Ovary (tissue), 7 donors: ENCODE measurements at regions not wholly inside any gene's neighbourhood (a gene's known extent, or its start where the extent isn't known, plus 50 kb on each side); places are given as distances from the start of the nearest gene placed in this dataset.

ENCODE experiments used
- DNase-seq, 5 donors: peaks; one replicate each; pipeline ENCODE4 v3.0.0-alpha.2; 2019 to 2020
- H3K27ac ChIP-seq, 2 donors: fragments of 200-600 bp; one replicate each; pipeline versions ENCODE4 v1.5.1 to v1.8.0; 2019 to 2022
- H3K27me3 ChIP-seq: fragments of 200-600 bp; one replicate; pipeline ENCODE4 v1.8.0; 2022
- H3K36me3 ChIP-seq: fragments of 200-600 bp; sonication (generic); one replicate; pipeline ENCODE4 v1.5.1; 2019
- H3K4me1 ChIP-seq: one replicate; pipeline ENCODE4 v1.8.1; 2013; ENCODE audit warnings: mild to moderate bottlenecking, moderate library complexity; ENCODE audit not compliant: insufficient read depth
- H3K4me3 ChIP-seq: fragments of 200-600 bp; sonication (generic); one replicate; pipeline ENCODE4 v1.5.1; 2017
- H3K9me3 ChIP-seq, 2 donors: fragments of 200-600 bp in 1 of 2; sonication (generic) in 1 of 2; one replicate each; pipeline versions ENCODE4 v1.5.1 to v1.8.1; 2013 to 2019; ENCODE audit warnings: mild to moderate bottlenecking in 1 of 2, moderate library complexity in 1 of 2
- EP300 ChIP-seq: sonication (generic); formaldehyde crosslinking; IDR thresholded peaks from one replicate; pipeline ENCODE4 v1.6.1; 2017; ENCODE audit warnings: antibody characterized with exemption
- POLR2A ChIP-seq: fragments of 450-650 bp; IDR thresholded peaks from one replicate; pipeline ENCODE4 v1.6.1; 2017; ENCODE audit warnings: antibody characterized with exemption, mild to moderate bottlenecking, moderate library complexity
- WGBS, 3 donors: extraction: QIAGEN DNeasy Blood & Tissue Kit in 1 of 3; methylation state at CpG; one replicate each; pipeline versions ENCODE4 v1.1.5 to v1.1.7; 2013 to 2017; 5-methylcytosine and 5-hydroxymethylcytosine counted together
- intact Hi-C, 4 donors: fragments of 100-400 bp; cut with DNase I; formaldehyde crosslinking; loops; one replicate each; pipeline versions ENCODE4 v1.11.0 to v1.15.1; 2022 to 2023
- TF ChIP-seq, protein P1 (sequence below), 3 donors: fragments of 450-650 bp in 2 of 3; fragments of 200-600 bp in 1 of 3; IDR thresholded peaks; one replicate each; pipeline versions ENCODE4 v1.5.1 to v1.8.0; 2016 to 2022; ENCODE audit warnings: antibody characterized with exemption in 3 of 3, mild to moderate bottlenecking in 1 of 3
- donor health status: DM: no; HTN: no; CAD: no; lungs with moderate emphysema.
- donor health status: DM: no; HTN: no; CAD: no.
- donor health status: Bipolar disorder and iron deficiency.
- donor health status: DM: no; HTN: no; CAD: no.
- donor health status: DM: yes; HTN: yes; CAD: no.

DNA sequence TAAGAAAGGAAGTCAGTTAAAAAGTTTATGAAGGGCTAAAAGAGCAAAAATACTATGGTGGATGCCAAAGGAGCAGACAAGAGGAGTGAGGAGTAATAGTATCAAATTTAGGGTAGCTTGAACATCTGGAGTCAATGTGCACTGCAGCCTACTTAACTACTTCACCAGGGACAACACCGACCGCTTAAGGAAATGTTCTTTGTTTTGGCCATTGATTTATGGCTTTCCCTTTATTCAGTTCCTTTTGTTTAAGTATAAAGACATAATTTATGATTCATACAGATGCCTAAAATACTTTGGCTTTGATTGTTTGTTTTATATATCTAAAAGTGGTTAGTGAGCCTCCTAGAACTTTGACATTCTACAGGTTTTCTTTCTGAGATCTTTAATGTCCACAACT lies 276.3 kb upstream of the PRR20A start:
- no peak for DNase-seq
- H3K4me1 ChIP-seq, result no peaks in the 10 kb centered on the region
- no peak for TF ChIP-seq POLR2A
- TF ChIP-seq, protein P1, sequence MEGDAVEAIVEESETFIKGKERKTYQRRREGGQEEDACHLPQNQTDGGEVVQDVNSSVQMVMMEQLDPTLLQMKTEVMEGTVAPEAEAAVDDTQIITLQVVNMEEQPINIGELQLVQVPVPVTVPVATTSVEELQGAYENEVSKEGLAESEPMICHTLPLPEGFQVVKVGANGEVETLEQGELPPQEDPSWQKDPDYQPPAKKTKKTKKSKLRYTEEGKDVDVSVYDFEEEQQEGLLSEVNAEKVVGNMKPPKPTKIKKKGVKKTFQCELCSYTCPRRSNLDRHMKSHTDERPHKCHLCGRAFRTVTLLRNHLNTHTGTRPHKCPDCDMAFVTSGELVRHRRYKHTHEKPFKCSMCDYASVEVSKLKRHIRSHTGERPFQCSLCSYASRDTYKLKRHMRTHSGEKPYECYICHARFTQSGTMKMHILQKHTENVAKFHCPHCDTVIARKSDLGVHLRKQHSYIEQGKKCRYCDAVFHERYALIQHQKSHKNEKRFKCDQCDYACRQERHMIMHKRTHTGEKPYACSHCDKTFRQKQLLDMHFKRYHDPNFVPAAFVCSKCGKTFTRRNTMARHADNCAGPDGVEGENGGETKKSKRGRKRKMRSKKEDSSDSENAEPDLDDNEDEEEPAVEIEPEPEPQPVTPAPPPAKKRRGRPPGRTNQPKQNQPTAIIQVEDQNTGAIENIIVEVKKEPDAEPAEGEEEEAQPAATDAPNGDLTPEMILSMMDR (IDR thresholded peaks at IDR 0.05), result no peak
- H3K27me3 ChIP-seq, result no peaks in the 10 kb centered on the region
- WGBS, 3 donors, result 22 to 37% (median 36%) methylated on average over 2 of the region's 2 CpGs
- H3K27ac ChIP-seq, result no peak overlapping the region
- no peaks in the 10 kb centered on the region for H3K9me3 ChIP-seq
- H3K36me3 ChIP-seq, result no peaks in the 10 kb centered on the region
- H3K4me3 ChIP-seq, result no peak overlapping the region
- intact Hi-C loops, result no loop called here

DNA sequence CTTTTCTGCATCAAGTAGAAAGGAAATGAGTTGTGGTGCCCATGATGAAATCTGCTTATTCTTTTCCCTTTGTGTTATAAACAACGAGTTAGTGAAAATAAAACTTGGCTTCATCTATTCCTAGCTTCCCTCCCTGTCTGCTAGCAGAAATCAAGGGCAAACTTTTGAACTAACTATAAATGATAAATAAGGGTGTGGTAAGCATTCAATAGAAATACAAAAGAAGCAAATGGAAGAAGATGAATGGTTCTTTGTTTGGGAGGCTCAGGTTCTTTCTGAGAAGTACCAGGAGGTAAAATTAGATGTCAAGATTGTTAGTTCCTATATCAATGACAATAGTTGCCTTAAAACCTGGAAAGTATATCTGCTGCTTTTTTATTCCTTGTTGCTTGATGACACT lies 275.3 kb upstream of the PRR20A start:
- DNase-seq, result no peak
- intact Hi-C loops, result no loop called here
- Histone ChIP-seq H3K4me3 (no peak overlapping the region), H3K4me1 (no peaks in the 10 kb centered on the region), H3K9me3 (no peaks in the 10 kb centered on the region), H3K27ac (no peak overlapping the region), H3K27me3 (no peaks in the 10 kb centered on the region), H3K36me3 (no peaks in the 10 kb centered on the region)
- TF ChIP-seq EP300 (no peak), POLR2A (no peak)
- TF ChIP-seq, protein P1 (IDR thresholded peaks at IDR 0.05), result no peak
- WGBS, 3 donors, result 8 to 13% (median 12%) methylated on average over 1 of the region's 1 CpG

DNA sequence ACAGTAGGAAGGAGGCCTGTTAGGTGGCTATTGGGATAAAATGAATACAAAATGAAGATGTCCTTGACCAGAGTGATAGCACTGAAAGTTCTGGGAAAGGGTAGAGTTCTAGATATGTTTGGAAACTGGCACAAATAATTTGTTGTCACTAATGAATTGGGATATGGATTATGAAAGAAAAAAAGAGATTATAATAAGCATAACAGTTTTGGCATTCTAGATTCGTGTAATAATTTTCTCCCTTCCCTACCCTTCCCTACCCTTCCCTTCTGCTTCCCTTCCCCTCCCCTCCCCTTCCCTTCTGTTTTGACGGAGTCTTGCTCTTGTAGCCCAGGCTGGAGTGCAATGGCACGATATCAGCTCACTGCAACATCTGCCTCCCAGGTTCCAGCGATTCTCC lies 271.0 kb upstream of the PRR20A start:
- Histone ChIP-seq H3K27ac (no peak overlapping the region), H3K27me3 (no peaks in the 10 kb centered on the region), H3K9me3 (no peaks in the 10 kb centered on the region), H3K36me3 (no peaks in the 10 kb centered on the region), H3K4me3 (no peak overlapping the region), H3K4me1 (no peaks in the 10 kb centered on the region)
- TF ChIP-seq POLR2A (no peak), EP300 (no peak)
- TF ChIP-seq, protein P1 (IDR thresholded peaks at IDR 0.05), result no peak
- DNase-seq, result no peak
- WGBS, 3 donors, result 84 to 97% (median 89%) methylated on average over 3 of the region's 4 CpGs
- intact Hi-C loops, result no loop called here

DNA sequence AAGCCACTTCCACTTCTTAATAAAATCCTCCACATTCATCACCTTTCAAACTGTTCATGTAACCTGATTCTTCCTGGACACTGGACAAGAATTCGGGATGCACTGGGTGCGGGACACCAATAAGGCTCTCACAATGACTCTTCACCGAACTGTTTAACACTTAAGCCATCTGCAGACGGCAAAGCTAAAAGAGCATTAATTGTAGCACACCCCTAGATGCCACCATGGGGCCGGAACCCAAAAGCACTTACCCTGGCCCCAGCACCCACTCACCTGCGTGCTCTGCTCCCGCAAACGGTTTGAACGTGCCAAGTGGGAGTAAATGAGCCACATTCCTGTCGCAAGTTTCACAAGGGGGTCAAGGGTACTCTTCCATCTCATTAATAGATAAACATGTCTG lies 254.3 kb upstream of the PRR20A start:
- no peak overlapping the region for H3K27ac ChIP-seq
- intact Hi-C loops, result no loop called here
- H3K36me3 ChIP-seq, result no peaks in the 10 kb centered on the region
- H3K4me1 ChIP-seq, result no peaks in the 10 kb centered on the region
- no peak overlapping the region for H3K4me3 ChIP-seq
- DNase-seq, result no peak
- 57 to 82% (median 63%) methylated on average over 10 of the region's 10 CpGs for WGBS, 3 donors
- TF ChIP-seq, protein P1 (IDR thresholded peaks at IDR 0.05), result no peak
- no peak for TF ChIP-seq EP300
- no peak for TF ChIP-seq POLR2A
- peaks cover 3% of the 10 kb centered on the region for H3K27me3 ChIP-seq
- H3K9me3 ChIP-seq, result no peaks in the 10 kb centered on the region

DNA sequence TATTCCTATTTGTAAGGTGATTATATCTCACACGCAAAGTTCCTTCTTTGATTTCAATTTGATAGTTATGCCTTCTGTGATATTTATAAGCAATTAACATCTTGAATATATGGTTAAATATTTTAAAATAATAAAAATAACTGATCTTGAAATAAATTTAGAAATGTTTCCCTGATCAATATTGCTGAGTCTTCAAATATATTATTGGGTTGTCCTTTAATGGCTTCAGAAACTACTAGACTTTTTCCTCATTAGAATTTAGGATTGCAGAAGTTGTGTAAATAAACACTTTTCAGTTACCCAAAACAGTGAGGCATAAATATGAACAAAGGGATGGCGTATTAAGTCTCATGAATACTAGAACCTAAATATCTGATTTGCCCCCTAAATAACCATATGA lies 252.3 kb upstream of the PRR20A start:
- H3K4me3 ChIP-seq, result no peak overlapping the region
- no peaks in the 10 kb centered on the region for H3K9me3 ChIP-seq
- H3K4me1 ChIP-seq, result no peaks in the 10 kb centered on the region
- intact Hi-C loops, result no loop called here
- WGBS, 3 donors, result 83 to 91% (median 84%) methylated on average over 2 of the region's 2 CpGs
- no peaks in the 10 kb centered on the region for H3K36me3 ChIP-seq
- no peak overlapping the region for H3K27ac ChIP-seq
- TF ChIP-seq EP300 (no peak), POLR2A (no peak)
- TF ChIP-seq, protein P1 (IDR thresholded peaks at IDR 0.05), result no peak
- H3K27me3 ChIP-seq, result peaks cover 3% of the 10 kb centered on the region
- no peak for DNase-seq
